Motor neuron (in vitro differentiated cells): ENCODE measurements at regions not wholly inside any gene's neighbourhood (a gene's known extent, or its start where the extent isn't known, plus 50 kb on each side); places are given as distances from the start of the nearest gene placed in this dataset.
"Not testable (repeated sequence)": the region's sequence is repeated elsewhere in the genome, so short reads cannot be mapped to it uniquely, and the experiment has no call there.

Experiments used
- ATAC-seq, 8 experiments: fragments of 200-7000 bp; cut with Tn5 transposase; replicated peaks in 6 of 8; 2 replicates each; pipeline ENCODE4 v1.8.0; 2021; ENCODE audit warnings: mild to moderate bottlenecking in 8 of 8, moderate library complexity in 8 of 8
- H3K27ac ChIP-seq, 2 donors: fragments of 250-450 bp; sonication (Bioruptor Pico); 2 replicates each; pipeline ENCODE4 v1.9.0; 2021; ENCODE audit warnings: antibody characterized with exemption in 2 of 2, mild to moderate bottlenecking in 2 of 2, moderate library complexity in 1 of 2
- H3K4me1 ChIP-seq, 2 donors: fragments of 250-450 bp; sonication (Bioruptor Pico); replicated peaks in 1 of 2; 2 replicates each; pipeline ENCODE4 v1.6.1; 2021; ENCODE audit warnings: antibody characterized with exemption in 2 of 2, mild to moderate bottlenecking in 2 of 2, moderate library complexity in 1 of 2
- H3K4me3 ChIP-seq, 5 donors: fragments of 250-450 bp; sonication (Bioruptor Pico); 2 replicates each; pipeline ENCODE4 v1.9.0; 2021; ENCODE audit warnings: antibody characterized with exemption in 5 of 5, mild to moderate bottlenecking in 5 of 5, moderate library complexity in 4 of 5
- WGBS, 10 experiments: fragments of 450-650 bp; shearing (Covaris generic); methylation state at CpG; one replicate each; pipeline ENCODE4 v1.0.0; 2022; 5-methylcytosine and 5-hydroxymethylcytosine counted together
- in situ Hi-C, 9 experiments: fragments of 400-800 bp; cut with MboI; loops; one replicate each; pipeline ENCODE4 v1.15.0; 2021; ENCODE audit warnings: low sequenced_read_pairs in 9 of 9, low pct_unique_long_range_greater_than_20kb in 2 of 9; ENCODE audit not compliant: unreplicated experiment in 9 of 9

DNA sequence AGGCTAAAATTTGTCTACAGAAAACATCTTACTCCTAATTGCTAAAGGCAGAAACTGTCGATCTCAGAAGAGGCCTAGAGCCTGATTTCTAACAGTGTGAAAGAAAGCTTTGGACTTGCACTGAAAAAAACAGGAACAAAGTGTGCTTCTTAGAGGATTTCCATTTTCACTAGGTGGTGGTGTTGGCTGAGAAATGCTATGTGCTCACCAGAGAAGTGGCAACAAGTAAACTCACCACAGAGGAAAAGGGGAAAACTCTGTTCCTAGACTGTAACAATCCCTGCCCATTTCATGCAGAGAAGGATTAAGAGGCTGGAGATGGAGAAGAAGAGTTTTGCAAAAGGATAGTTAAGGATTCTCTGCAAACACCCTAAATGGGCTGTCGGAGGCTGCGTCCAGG lies 84.1 kb downstream of the HSFY2 start:
- H3K4me3 ChIP-seq, in situ Hi-C loops, H3K4me1 ChIP-seq, H3K27ac ChIP-seq: not testable (repeated sequence)
- WGBS, 10 experiments: no CpG with 5 or more reads among the region's 3 CpGs
- ATAC-seq: peak in 1 of 8 experiments; percentile 60

GRCh38 chrY:18689890-18690593 lies 83.5 kb downstream of the HSFY2 start:
- no CpG with 5 or more reads among the region's 9 CpGs for WGBS, 10 experiments
- ATAC-seq, in situ Hi-C loops: not testable (repeated sequence)

DNA sequence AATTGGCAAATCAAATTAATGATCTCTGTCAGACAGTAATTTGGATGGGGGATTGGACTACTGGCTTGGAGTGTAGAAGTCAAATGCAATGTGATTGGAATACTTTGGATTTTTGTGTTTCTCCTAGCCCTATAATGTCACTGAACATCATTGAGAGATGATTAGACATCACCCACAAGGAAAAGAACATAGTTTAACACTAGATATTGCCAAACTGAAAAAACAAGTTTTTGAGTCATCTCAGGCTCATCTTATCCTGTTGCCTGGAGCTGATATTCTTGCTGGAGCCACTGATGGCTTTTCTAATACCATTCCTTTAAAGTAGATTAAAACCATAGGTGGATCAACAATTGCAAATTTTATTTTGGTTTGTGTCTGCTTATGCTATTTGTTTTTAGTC lies 76.7 kb downstream of the HSFY2 start:
- ATAC-seq, H3K4me1 ChIP-seq, H3K4me3 ChIP-seq, H3K27ac ChIP-seq, in situ Hi-C loops: not testable (repeated sequence)

More at GRCh38 chrY:18689890-18690593, 83.5 kb downstream of the HSFY2 start:
- not testable (repeated sequence) for H3K4me3 ChIP-seq, H3K4me1 ChIP-seq, H3K27ac ChIP-seq

- no CpG with 5 or more reads among the region's 1 CpG for WGBS, 10 experiments
- H3K4me1 ChIP-seq, H3K4me3 ChIP-seq, H3K27ac ChIP-seq, in situ Hi-C loops: not testable (repeated sequence)
- peak in 2 of 8 experiments; percentile 37 to 84 for ATAC-seq
Measured at GRCh38 chrY:18704198-18704597, 69.3 kb downstream of the HSFY2 start.

DNA sequence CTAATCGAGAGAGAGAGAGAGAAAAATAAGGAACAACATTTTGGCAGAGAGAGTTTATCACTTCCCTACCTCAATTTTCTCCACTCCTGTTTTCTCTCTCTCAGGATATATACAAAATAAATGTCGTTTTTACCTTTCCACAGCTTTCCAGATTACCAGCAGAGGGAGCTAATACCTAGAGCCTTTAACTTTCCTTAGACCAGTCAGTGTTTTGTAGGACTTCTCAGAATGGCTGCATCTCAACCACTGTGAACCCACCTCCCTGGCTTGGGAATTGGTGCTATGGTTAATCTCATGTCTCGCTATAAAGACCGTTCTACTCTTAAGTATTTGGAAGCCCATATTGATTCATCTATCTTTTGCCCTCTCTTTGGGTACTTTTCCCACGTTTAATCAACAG lies 61.8 kb downstream of the HSFY2 start:
- H3K4me3 ChIP-seq, in situ Hi-C loops, H3K4me1 ChIP-seq, H3K27ac ChIP-seq: not testable (repeated sequence)
- WGBS, 10 experiments: no CpG with 5 or more reads among the region's 5 CpGs
- ATAC-seq: peak in 1 of 8 experiments; percentile 56

DNA sequence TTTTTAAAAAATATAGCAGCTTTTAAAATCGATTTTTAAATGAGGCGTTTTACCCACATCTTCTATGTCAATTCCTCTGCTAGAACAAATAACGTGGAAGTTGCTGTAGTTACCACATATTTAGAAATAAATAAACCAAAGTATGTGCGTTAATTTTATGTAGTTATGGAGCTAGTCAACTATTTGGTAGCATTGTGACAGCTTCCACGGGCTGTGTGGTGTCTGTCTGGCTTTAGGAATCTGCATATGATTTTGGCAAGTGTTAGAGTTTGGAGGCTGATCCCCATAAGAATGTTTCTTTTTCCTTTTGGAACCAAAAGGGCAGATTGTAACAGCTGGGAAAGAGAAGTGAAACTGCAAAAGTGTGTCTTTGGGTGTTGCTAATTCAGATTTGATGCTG lies 59.8 kb downstream of the HSFY2 start:
- H3K4me3 ChIP-seq, H3K27ac ChIP-seq, in situ Hi-C loops, H3K4me1 ChIP-seq: not testable (repeated sequence)
- no CpG with 5 or more reads among the region's 5 CpGs for WGBS, 10 experiments
- peak in 4 of 8 experiments; percentile 14 to 74 (median 56) for ATAC-seq

- H3K4me1 ChIP-seq, H3K4me3 ChIP-seq, H3K27ac ChIP-seq, ATAC-seq, in situ Hi-C loops: not testable (repeated sequence)
- WGBS, 10 experiments: no CpG with 5 or more reads among the region's 2 CpGs
Measured at GRCh38 chrY:18718714-18719113, 54.8 kb downstream of the HSFY2 start.

DNA sequence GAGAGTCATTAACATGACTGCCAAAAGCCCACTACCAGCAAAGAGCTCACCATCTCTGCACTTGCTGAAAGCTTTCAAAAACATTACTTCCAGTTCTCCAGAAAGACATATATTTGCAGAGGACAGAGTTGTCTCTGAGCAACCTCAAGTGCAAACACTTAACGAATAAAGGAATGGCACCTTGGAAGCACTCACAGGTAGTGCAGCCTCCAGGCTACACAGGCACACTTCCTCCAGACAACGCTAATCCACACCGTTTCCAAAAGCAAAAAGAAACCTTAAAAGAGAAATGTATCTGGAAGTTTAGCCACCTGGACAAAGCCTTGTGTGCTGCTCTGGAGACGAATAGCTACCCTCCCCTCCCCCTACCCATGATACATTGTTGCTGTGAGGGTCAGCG lies 53.1 kb downstream of the HSFY2 start:
- no CpG with 5 or more reads among the region's 5 CpGs for WGBS, 10 experiments
- H3K4me1 ChIP-seq, ATAC-seq, H3K4me3 ChIP-seq, H3K27ac ChIP-seq, in situ Hi-C loops: not testable (repeated sequence)
